ENCODE measurements at regions not wholly inside any gene's neighbourhood (a gene's known extent, or its start where the extent isn't known, plus 50 kb on each side); places are given as distances from the start of the nearest gene placed in this dataset.

DNA sequence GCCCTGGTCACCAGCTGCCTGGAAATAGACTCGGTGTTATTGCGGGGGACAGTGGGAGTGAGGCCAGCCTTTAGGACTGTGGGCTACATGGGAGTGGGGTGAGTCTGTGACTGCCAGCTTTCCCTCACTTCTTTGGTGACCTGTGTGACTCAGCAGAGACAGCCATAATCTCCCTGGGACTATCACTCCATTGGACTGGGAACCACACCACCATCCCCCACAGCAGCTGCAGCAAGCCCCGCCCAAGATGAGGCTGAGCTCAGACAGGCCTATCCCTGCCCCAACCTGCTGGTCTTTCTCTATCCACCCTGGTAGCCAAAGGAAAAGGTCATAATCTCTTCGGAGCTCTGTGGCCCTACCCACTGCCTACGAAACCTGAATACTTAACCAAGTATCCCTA lies 263.2 kb downstream of the FZD1 start:
- no peak for TF ChIP-seq CTCF (IDR thresholded peaks at IDR 0.05; ENCODE audit: insufficient read depth, low read length, poor library complexity, severe bottlenecking)
- Histone ChIP-seq H3K4me3 (replicated peaks; ENCODE audit: low read depth, low read length) (no peak overlapping the region), H3K27me3 (replicated peaks; ENCODE audit: control insufficient read depth, insufficient read depth, low read length) (no peaks in the 10 kb centered on the region), H3K36me3 (ENCODE audit: control insufficient read depth, insufficient read depth, low read length) (no peaks in the 10 kb centered on the region)
- no peak for DNase-seq (ENCODE audit: extremely low read depth, insufficient read length)

- DNase-seq (ENCODE audit: extremely low read depth, insufficient read length) = no peak
- no peak overlapping the region for H3K4me3 ChIP-seq (replicated peaks; ENCODE audit: low read depth, low read length)
- TF ChIP-seq CTCF (IDR thresholded peaks at IDR 0.05; ENCODE audit: insufficient read depth, low read length, poor library complexity, severe bottlenecking) = no peak
- H3K27me3 ChIP-seq (replicated peaks; ENCODE audit: control insufficient read depth, insufficient read depth, low read length) = peaks cover 1% of the 10 kb centered on the region; the same call in 1 of the 2 replicates
- no peaks in the 10 kb centered on the region for H3K36me3 ChIP-seq (ENCODE audit: control insufficient read depth, insufficient read depth, low read length)
Observed at GRCh38 chr7:91533996-91534395, 269.8 kb downstream of the FZD1 start.

GRCh38 chr7:91537260-91538152 lies 273.3 kb downstream of the FZD1 start:
- DNase-seq (ENCODE audit: extremely low read depth, insufficient read length) = no peak
- Histone ChIP-seq H3K27me3 (replicated peaks; ENCODE audit: control insufficient read depth, insufficient read depth, low read length) (peaks cover 1% of the 10 kb centered on the region; the same call in 1 of the 2 replicates), H3K4me3 (replicated peaks; ENCODE audit: low read depth, low read length) (no peak overlapping the region), H3K36me3 (ENCODE audit: control insufficient read depth, insufficient read depth, low read length) (no peaks in the 10 kb centered on the region)
- no peak for TF ChIP-seq CTCF (IDR thresholded peaks at IDR 0.05; ENCODE audit: insufficient read depth, low read length, poor library complexity, severe bottlenecking)

- no peak for DNase-seq (ENCODE audit: extremely low read depth, insufficient read length)
- Histone ChIP-seq H3K4me3 (replicated peaks; ENCODE audit: low read depth, low read length) (no peak overlapping the region), H3K27me3 (replicated peaks; ENCODE audit: control insufficient read depth, insufficient read depth, low read length) (peaks cover 1% of the 10 kb centered on the region; the same call in 1 of the 2 replicates), H3K36me3 (ENCODE audit: control insufficient read depth, insufficient read depth, low read length) (no peaks in the 10 kb centered on the region)
- TF ChIP-seq CTCF (IDR thresholded peaks at IDR 0.05; ENCODE audit: insufficient read depth, low read length, poor library complexity, severe bottlenecking) = no peak
Observed at GRCh38 chr7:91541641-91542040, 277.4 kb downstream of the FZD1 start.

DNA sequence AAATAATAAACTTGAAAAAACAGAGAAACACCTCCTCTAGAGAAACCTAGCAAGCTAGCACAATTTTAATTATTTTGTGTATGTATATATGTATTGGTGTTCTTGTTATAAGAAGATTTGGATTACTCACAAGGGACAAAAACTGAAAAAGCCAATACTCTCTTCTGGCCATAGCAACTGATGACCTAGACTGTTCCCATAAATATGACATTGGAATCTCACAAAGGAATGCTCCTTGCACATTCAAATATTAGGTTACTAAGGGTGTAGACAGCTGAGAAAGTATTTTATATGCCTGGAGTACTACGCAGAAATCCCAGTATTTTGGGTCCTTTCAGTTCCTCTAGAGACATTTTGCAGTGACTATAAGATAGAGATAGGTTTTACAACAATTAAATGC lies 279.4 kb downstream of the FZD1 start:
- Histone ChIP-seq H3K27me3 (replicated peaks; ENCODE audit: control insufficient read depth, insufficient read depth, low read length) (no peaks in the 10 kb centered on the region), H3K36me3 (ENCODE audit: control insufficient read depth, insufficient read depth, low read length) (no peaks in the 10 kb centered on the region), H3K4me3 (replicated peaks; ENCODE audit: low read depth, low read length) (no peak overlapping the region)
- TF ChIP-seq CTCF (IDR thresholded peaks at IDR 0.05; ENCODE audit: insufficient read depth, low read length, poor library complexity, severe bottlenecking) = no peak
- DNase-seq (ENCODE audit: extremely low read depth, insufficient read length) = no peak
